Small intestine (tissue), 7 donors: ENCODE measurements at regions not wholly inside any gene's neighbourhood (a gene's known extent, or its start where the extent isn't known, plus 50 kb on each side); places are given as distances from the start of the nearest gene placed in this dataset.
A peak's percentile ranks its signal among the peaks of the same experiment; 100 is the strongest.

Experiments used
- DNase-seq, 2 donors: peaks; one replicate each; pipeline versions ENCODE4 v3.0.0 to v3.0.0-alpha.2; 2013
- FAIRE-seq: peaks from 2 replicates; lab custom pipeline; 2012; peaks lifted over from hg19 to GRCh38; lab: Jason Lieb, UNC
- H3K27ac ChIP-seq, 3 donors: one replicate each; pipeline ENCODE4 v1.5.1; 2013; ENCODE audit warnings: low read length in 2 of 3, mild to moderate bottlenecking in 2 of 3, control low read depth in 1 of 3, inconsistent platforms in 1 of 3, low read depth in 1 of 3, moderate library complexity in 1 of 3
- H3K27me3 ChIP-seq, 3 donors: one replicate each; pipeline ENCODE4 v1.6.1; 2013; ENCODE audit warnings: low read length in 3 of 3, inconsistent platforms in 1 of 3; ENCODE audit not compliant: control insufficient read depth in 3 of 3, insufficient read depth in 3 of 3
- H3K36me3 ChIP-seq, 3 donors: one replicate each; pipeline ENCODE4 v1.6.1; 2013; ENCODE audit warnings: low read length in 3 of 3, inconsistent platforms in 1 of 3, low read depth in 1 of 3, mild to moderate bottlenecking in 1 of 3, moderate library complexity in 1 of 3; ENCODE audit not compliant: control insufficient read depth in 3 of 3, insufficient read depth in 2 of 3
- H3K4me1 ChIP-seq, 3 donors: one replicate each; pipeline ENCODE4 v1.6.1; 2013; ENCODE audit warnings: low read length in 2 of 3, inconsistent platforms in 1 of 3, low read depth in 1 of 3, mild to moderate bottlenecking in 1 of 3, moderate library complexity in 1 of 3; ENCODE audit not compliant: control insufficient read depth in 3 of 3, insufficient read depth in 2 of 3
- H3K4me3 ChIP-seq, 3 donors: one replicate each; pipeline ENCODE4 v1.5.1; 2013; ENCODE audit warnings: low read length in 3 of 3, control low read depth in 1 of 3, inconsistent platforms in 1 of 3, low read depth in 1 of 3, mild to moderate bottlenecking in 1 of 3, moderate library complexity in 1 of 3
- H3K9me3 ChIP-seq, 2 donors: one replicate each; pipeline ENCODE4 v1.6.1; 2013; ENCODE audit warnings: low read depth in 1 of 2, low read length in 1 of 2; ENCODE audit not compliant: control insufficient read depth in 2 of 2, insufficient read depth in 1 of 2
- WGBS, 3 donors: extraction: QIAGEN DNeasy Blood & Tissue Kit; methylation state at CpG; one replicate each; pipeline ENCODE4 v1.1.7; 2013; 5-methylcytosine and 5-hydroxymethylcytosine counted together
- donor health status: healthy with polysubstance abuse.
- donor health status: control.
- donor health status: control.
- donor health status: Bipolar disorder and iron deficiency.
- donor health status: healthy.

DNA sequence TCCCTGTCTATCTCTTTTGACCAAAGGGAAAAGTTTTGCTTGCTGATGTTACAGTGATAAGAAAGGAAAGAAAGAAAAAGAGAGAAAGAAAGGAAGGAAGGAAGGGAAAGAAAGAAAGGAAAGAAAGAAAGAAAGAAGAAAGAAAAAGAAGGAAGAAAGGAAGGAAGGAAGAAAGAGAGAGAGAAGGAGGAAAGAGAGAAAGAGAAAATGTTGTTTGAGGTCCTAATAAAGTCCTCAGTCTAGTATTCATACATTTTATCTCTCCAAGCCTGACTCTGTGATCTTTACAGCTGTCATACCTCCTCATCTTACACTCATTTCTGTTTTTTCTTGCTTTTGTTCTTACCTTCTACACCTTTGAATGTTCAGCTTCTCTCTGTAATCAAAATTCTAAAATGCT is 111.4 kb upstream of the MBNL1 start:
- H3K27me3 ChIP-seq, result no peaks in the 10 kb centered on the region
- no peak for FAIRE-seq
- no peak overlapping the region for H3K27ac ChIP-seq
- DNase-seq, result no peak
- H3K4me3 ChIP-seq, result no peak overlapping the region
- peaks cover 0 to 4% of the 10 kb centered on the region in 2 donors for H3K9me3 ChIP-seq
- no peaks in the 10 kb centered on the region for H3K4me1 ChIP-seq
- no peaks in the 10 kb centered on the region for H3K36me3 ChIP-seq

DNA sequence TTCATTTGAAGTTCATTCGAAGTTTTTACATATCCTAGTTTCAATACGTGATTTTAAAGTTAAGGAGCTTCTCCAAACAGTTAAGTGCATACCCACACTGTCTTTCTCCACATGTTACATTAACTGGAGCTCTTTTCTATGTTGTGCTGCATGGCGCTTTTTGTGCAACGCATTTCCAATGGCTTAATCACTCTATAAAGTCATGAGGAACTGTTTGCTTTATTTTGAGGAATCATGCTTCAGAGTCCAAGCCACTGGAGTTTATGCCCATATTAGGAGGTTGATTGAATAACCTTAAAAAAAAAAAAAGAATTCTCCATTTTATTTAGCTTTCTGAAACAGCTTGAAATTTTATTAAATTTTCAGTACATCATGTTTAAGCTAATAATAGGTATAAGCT is 109.4 kb upstream of the MBNL1 start:
- DNase-seq, result peak; percentile 17 to 35
- Histone ChIP-seq H3K4me3 (no peak overlapping the region), H3K27me3 (no peaks in the 10 kb centered on the region), H3K36me3 (no peaks in the 10 kb centered on the region), H3K27ac (no peak overlapping the region), H3K4me1 (no peaks in the 10 kb centered on the region), H3K9me3 (peaks cover 0 to 6% of the 10 kb centered on the region in 2 donors)
- WGBS, 3 donors, result 47 to 67% (median 60%) methylated on average over 4 of the region's 4 CpGs
- no peak for FAIRE-seq

GRCh38 chr3:152160350-152161011 is 108.2 kb upstream of the MBNL1 start:
- WGBS, 3 donors, result 61 to 64% (median 63%) methylated on average over 5 of the region's 5 CpGs
- no peak for FAIRE-seq

DNA sequence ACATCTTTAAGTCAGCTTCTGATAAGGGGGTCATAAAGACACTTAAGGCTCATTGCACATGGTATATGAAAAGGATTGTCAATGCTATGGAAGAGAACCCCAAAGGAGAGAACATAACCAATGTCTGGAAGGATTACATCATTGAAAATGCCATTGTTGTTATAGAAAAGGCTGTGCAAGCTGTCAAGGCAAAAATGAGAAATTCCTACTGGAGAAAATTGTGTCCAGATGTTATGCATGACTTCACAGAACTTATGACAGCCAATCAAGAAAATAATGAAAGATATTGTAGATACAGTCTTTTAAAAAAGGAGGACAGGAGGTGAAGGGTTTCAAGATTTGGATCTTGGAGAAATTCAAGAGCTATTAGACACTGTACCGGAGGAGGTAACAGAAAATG is 96.3 kb upstream of the MBNL1 start:
- no peak overlapping the region for H3K27ac ChIP-seq
- H3K36me3 ChIP-seq, result no peaks in the 10 kb centered on the region
- H3K9me3 ChIP-seq, result no peaks in the 10 kb centered on the region
- no peak for FAIRE-seq
- no peak for DNase-seq
- no peaks in the 10 kb centered on the region for H3K4me1 ChIP-seq
- 94 to 100% (median 94%) methylated on average over 1 of the region's 1 CpG for WGBS, 3 donors
- no peaks in the 10 kb centered on the region for H3K27me3 ChIP-seq
- H3K4me3 ChIP-seq, result no peak overlapping the region

More at GRCh38 chr3:152160350-152161011, 108.2 kb upstream of the MBNL1 start:
- Histone ChIP-seq H3K27me3 (no peaks in the 10 kb centered on the region), H3K4me1 (no peaks in the 10 kb centered on the region), H3K9me3 (peaks cover 0 to 6% of the 10 kb centered on the region in 2 donors), H3K27ac (no peak overlapping the region), H3K36me3 (no peaks in the 10 kb centered on the region), H3K4me3 (no peak overlapping the region)
- DNase-seq, result no peak

DNA sequence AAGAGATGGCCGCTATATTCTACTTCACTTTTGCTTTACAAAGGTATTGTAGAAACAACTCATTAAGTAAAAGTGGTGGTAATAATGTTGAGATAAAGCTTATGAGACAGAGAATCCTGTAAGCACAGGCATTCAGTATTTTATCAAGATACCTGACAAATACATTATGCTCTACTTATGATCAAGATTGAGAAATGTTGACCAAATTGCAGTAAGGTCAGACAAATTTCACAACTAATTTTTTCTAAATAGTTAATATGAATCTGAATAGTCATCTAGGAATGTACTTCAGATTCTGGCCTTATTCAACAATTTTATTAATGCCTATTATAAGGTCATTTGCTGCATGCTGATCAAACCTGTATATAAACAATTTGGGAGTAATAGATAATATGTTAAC is 95.1 kb upstream of the MBNL1 start:
- FAIRE-seq (no peak), DNase-seq (no peak)
- no peak overlapping the region for H3K27ac ChIP-seq
- H3K4me1 ChIP-seq, result no peaks in the 10 kb centered on the region
- 76 to 93% (median 89%) methylated on average over 1 of the region's 1 CpG for WGBS, 3 donors
- H3K36me3 ChIP-seq, result no peaks in the 10 kb centered on the region
- no peak overlapping the region for H3K4me3 ChIP-seq
- H3K27me3 ChIP-seq, result no peaks in the 10 kb centered on the region
- H3K9me3 ChIP-seq, result no peaks in the 10 kb centered on the region

DNA sequence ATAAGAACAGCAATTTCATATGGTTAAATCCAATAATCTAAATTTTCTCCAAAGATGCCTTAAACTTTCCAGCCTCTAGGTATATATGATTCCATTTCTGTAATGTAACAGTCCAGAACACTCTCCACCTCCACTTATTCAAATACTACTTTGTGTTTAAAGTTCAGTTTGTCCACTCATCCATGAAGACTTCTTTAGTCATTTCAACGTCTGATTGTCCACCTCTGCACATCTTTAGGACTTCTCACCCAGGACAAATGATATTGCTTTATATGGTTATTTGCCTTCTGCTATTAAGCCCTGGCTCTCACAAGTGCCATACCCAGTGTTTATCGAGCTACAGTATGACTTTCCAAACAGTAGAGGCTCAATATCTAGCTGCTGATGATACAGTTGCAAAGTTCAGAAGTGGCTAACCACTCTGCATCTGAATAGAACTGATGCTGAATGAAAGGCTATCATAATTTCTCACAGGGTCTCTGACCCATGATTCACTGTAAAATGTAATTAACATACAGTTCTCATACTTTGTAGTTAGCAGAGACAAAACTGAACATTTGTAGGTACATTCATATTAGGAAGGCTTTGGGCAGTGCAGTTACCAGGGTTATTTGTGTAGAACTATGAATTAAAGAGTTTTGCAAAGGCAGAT is 93.7 kb upstream of the MBNL1 start:
- Histone ChIP-seq H3K27me3 (no peaks in the 10 kb centered on the region), H3K9me3 (no peaks in the 10 kb centered on the region), H3K4me1 (no peaks in the 10 kb centered on the region), H3K4me3 (no peak overlapping the region), H3K36me3 (no peaks in the 10 kb centered on the region), H3K27ac (no peak overlapping the region)
- no peak for DNase-seq
- WGBS, 3 donors, result 82 to 83% (median 83%) methylated on average over 2 of the region's 2 CpGs
- no peak for FAIRE-seq

- no peaks in the 10 kb centered on the region for H3K27me3 ChIP-seq
- FAIRE-seq (no peak), DNase-seq (no peak)
- H3K36me3 ChIP-seq, result no peaks in the 10 kb centered on the region
- no peaks in the 10 kb centered on the region for H3K4me1 ChIP-seq
- H3K27ac ChIP-seq, result no peak overlapping the region
- WGBS, 3 donors, result 84 to 95% (median 93%) methylated on average over 2 of the region's 2 CpGs
- no peaks in the 10 kb centered on the region for H3K9me3 ChIP-seq
- H3K4me3 ChIP-seq, result no peak overlapping the region
Observed at GRCh38 chr3:152175528-152175889, 93.2 kb upstream of the MBNL1 start.

GRCh38 chr3:152176241-152176640 is 92.5 kb upstream of the MBNL1 start:
- no peak overlapping the region for H3K27ac ChIP-seq
- FAIRE-seq (no peak), DNase-seq (no peak)
- H3K36me3 ChIP-seq, result no peaks in the 10 kb centered on the region
- H3K9me3 ChIP-seq, result no peaks in the 10 kb centered on the region
- H3K4me1 ChIP-seq, result no peaks in the 10 kb centered on the region
- no peaks in the 10 kb centered on the region for H3K27me3 ChIP-seq
- 80 to 91% (median 88%) methylated on average over 2 of the region's 2 CpGs for WGBS, 3 donors
- no peak overlapping the region for H3K4me3 ChIP-seq

DNA sequence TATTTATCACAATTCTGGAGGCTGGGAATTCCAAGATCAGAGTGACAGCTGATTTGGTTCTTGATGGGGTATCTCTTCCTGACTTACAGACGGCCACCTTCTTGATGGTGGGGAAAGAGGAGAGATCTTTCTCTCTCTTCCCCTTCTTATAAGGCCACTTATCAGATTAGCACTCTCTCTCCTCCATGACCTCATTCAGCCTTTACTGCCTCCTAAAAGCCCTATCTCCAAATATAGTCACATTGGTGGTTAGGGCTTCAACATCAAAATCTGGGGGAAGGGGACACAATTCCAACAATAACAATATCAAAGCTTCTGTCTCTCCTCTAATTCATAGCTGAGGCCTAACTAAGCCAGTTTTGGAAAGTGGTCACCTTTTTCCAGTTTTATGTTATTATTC is 91.7 kb upstream of the MBNL1 start:
- DNase-seq (no peak), FAIRE-seq (no peak)
- WGBS, 3 donors, result 88 to 96% (median 89%) methylated on average over 1 of the region's 1 CpG
- no peaks in the 10 kb centered on the region for H3K27me3 ChIP-seq
- H3K27ac ChIP-seq, result no peak overlapping the region
- H3K4me3 ChIP-seq, result no peak overlapping the region
- H3K4me1 ChIP-seq, result no peaks in the 10 kb centered on the region
- no peaks in the 10 kb centered on the region for H3K9me3 ChIP-seq
- no peaks in the 10 kb centered on the region for H3K36me3 ChIP-seq
